GM23338 (cell line): ENCODE measurements at regions not wholly inside any gene's neighbourhood (a gene's known extent, or its start where the extent isn't known, plus 50 kb on each side); places are given as distances from the start of the nearest gene placed in this dataset.

Source experiments
- ATAC-seq: fragments of 200-7000 bp; cut with Tn5 transposase; 3 replicates; pipeline ENCODE4 v1.9.1; 2020
- DNase-seq: peaks from one replicate; pipeline ENCODE4 v3.0.0-alpha.2; 2015; ENCODE audit warnings: low spot score
- H2AFZ ChIP-seq: fragments of 200-600 bp; sonication (generic); 2 replicates; pipeline ENCODE4 v1.8.0; 2016; ENCODE audit warnings: antibody characterized with exemption, mild to moderate bottlenecking, moderate library complexity
- H3F3A ChIP-seq: fragments of 200-600 bp; sonication (generic); replicated peaks from 2 replicates; pipeline ENCODE4 v1.8.0; 2017; ENCODE audit warnings: antibody characterized with exemption, mixed run types, low read depth
- H3K27ac ChIP-seq: fragments of 200-600 bp; sonication (generic); 2 replicates; pipeline ENCODE4 v1.6.1; 2016; ENCODE audit warnings: low read depth
- H3K27me3 ChIP-seq: fragments of 200-600 bp; sonication (generic); 2 replicates; pipeline ENCODE4 v1.8.0; 2016; ENCODE audit warnings: mild to moderate bottlenecking, mixed run types, moderate library complexity; ENCODE audit not compliant: insufficient read depth
- H3K36me3 ChIP-seq: fragments of 200-600 bp; sonication (generic); 2 replicates; pipeline ENCODE4 v1.8.0; 2016; ENCODE audit warnings: mild to moderate bottlenecking; ENCODE audit not compliant: insufficient read depth
- H3K4me1 ChIP-seq: fragments of 200-600 bp; sonication (generic); 2 replicates; pipeline ENCODE4 v1.8.0; 2016; ENCODE audit warnings: mild to moderate bottlenecking, moderate library complexity; ENCODE audit not compliant: insufficient read depth
- H3K4me2 ChIP-seq: fragments of 200-600 bp; sonication (generic); 2 replicates; pipeline ENCODE4 v1.7.1; 2017; ENCODE audit warnings: mixed run types
- H3K4me3 ChIP-seq: fragments of 200-600 bp; sonication (generic); 2 replicates; pipeline ENCODE4 v1.6.1; 2016; ENCODE audit warnings: mixed run types
- H3K79me2 ChIP-seq: fragments of 200-600 bp; sonication (generic); replicated peaks from 2 replicates; pipeline ENCODE4 v1.8.0; 2017; ENCODE audit warnings: mild to moderate bottlenecking; ENCODE audit not compliant: insufficient read depth
- H3K9me2 ChIP-seq: fragments of 200-600 bp; sonication (generic); 2 replicates; pipeline ENCODE4 v1.8.0; 2017; ENCODE audit not compliant: insufficient read depth
- H4K20me1 ChIP-seq: fragments of 200-600 bp; sonication (generic); replicated peaks from 2 replicates; pipeline ENCODE4 v1.8.0; 2017; ENCODE audit warnings: mild to moderate bottlenecking; ENCODE audit not compliant: insufficient read depth
- H3K27ac Mint-ChIP-seq: 2 replicates; pipeline ENCODE4 v1.8.0; 2020; ENCODE audit warnings: inconsistent platforms, mild to moderate bottlenecking, moderate library complexity, mixed read lengths
- H3K27me3 Mint-ChIP-seq: 3 replicates; pipeline ENCODE4 v1.8.0; 2022; ENCODE audit warnings: low read depth, mild to moderate bottlenecking, moderate library complexity, mixed read lengths, inconsistent platforms; ENCODE audit not compliant: insufficient read depth, poor library complexity
- H3K36me3 Mint-ChIP-seq: 3 replicates; pipeline ENCODE4 v1.8.0; 2021; ENCODE audit warnings: low read depth, mild to moderate bottlenecking, inconsistent platforms, moderate library complexity, mixed read lengths
- H3K4me1 Mint-ChIP-seq: 3 replicates; pipeline ENCODE4 v1.8.0; 2020; ENCODE audit warnings: mild to moderate bottlenecking, inconsistent platforms, mixed read lengths
- H3K4me3 Mint-ChIP-seq: 3 replicates; pipeline ENCODE4 v1.8.0; 2021; ENCODE audit warnings: moderate library complexity, mild to moderate bottlenecking, inconsistent platforms, mixed read lengths
- H3K9me3 Mint-ChIP-seq: 3 replicates; pipeline ENCODE4 v1.8.0; 2020; ENCODE audit warnings: moderate library complexity, mild to moderate bottlenecking, inconsistent platforms, mixed read lengths
- CREB1 ChIP-seq: fragments of 250-450 bp; sonication (Bioruptor Pico); IDR thresholded peaks from 2 replicates; pipeline ENCODE4 v1.5.0; 2020; ENCODE audit warnings: low read depth, mild to moderate bottlenecking, moderate library complexity
- CTCF ChIP-seq, 2 experiments: fragments of 200-600 bp in 1 of 2; sonication (generic) in 1 of 2; conservative IDR thresholded peaks; 2 replicates each; pipeline versions ENCODE4 v1.5.1 to v1.6.1; 2016 to 2017; ENCODE audit warnings: antibody characterized with exemption in 2 of 2, low read depth in 2 of 2, mild to moderate bottlenecking in 2 of 2, moderate library complexity in 1 of 2
- EZH2phosphoT487 ChIP-seq: fragments of 200-600 bp; sonication (generic); IDR thresholded peaks from one replicate; pipeline ENCODE4 v1.8.1; 2018; ENCODE audit warnings: antibody characterized with exemption; ENCODE audit not compliant: unreplicated experiment
- NANOG ChIP-seq: IDR thresholded peaks from 2 replicates; pipeline ENCODE4 v1.6.1; 2016; ENCODE audit warnings: antibody characterized with exemption, borderline replicate concordance
- POLR2AphosphoS5 ChIP-seq: IDR thresholded peaks from 2 replicates; pipeline ENCODE4 v1.6.1; 2016; ENCODE audit warnings: antibody characterized with exemption, low read depth
- ZNF114 ChIP-seq: fragments of 250-450 bp; sonication (Bioruptor Pico); IDR thresholded peaks from 2 replicates; pipeline ENCODE4 v1.5.0; 2020; ENCODE audit warnings: mild to moderate bottlenecking, moderate library complexity
- ZNF462 ChIP-seq: fragments of 250-450 bp; sonication (Bioruptor Pico); IDR thresholded peaks from 2 replicates; pipeline ENCODE4 v1.5.0; 2020; ENCODE audit warnings: mild to moderate bottlenecking, moderate library complexity

- no peak overlapping the region for H3K4me3 ChIP-seq
- Mint-ChIP-seq H3K9me3 (peaks cover 38% of the 10 kb centered on the region), H3K27ac (no peak overlapping the region), H3K36me3 (peaks cover 26% of the 10 kb centered on the region), H3K27me3 (peaks cover 7% of the 10 kb centered on the region), H3K4me3 (no peak overlapping the region), H3K4me1 (peaks cover 13% of the 10 kb centered on the region; the same call in 2 of the 3 replicates)
- H3K36me3 ChIP-seq = peaks cover 7% of the 10 kb centered on the region; the same call in 1 of the 2 replicates
- H3K9me2 ChIP-seq = peaks cover 3% of the 10 kb centered on the region; the same call in 1 of the 2 replicates
- no peak for TF ChIP-seq POLR2AphosphoS5
- TF ChIP-seq CREB1 (CRISPR knock-in tag) = no peak
- no peak for TF ChIP-seq NANOG
- no peak for TF ChIP-seq EZH2phosphoT487
- TF ChIP-seq ZNF114 (CRISPR knock-in tag) = no peak
- 0 out of 2 replicates have a peak, but pooled peaks have one; percentile 16 for TF ChIP-seq ZNF462 (CRISPR knock-in tag)
- TF ChIP-seq CTCF (conservative IDR thresholded peaks at IDR 0.05; ENCODE audit: low read depth in 2 of 2) = no peak
- ATAC-seq (peak; percentile 96), DNase-seq (peak; percentile 84)
- H4K20me1 ChIP-seq = no peaks in the 10 kb centered on the region
- no peak overlapping the region for H3K27ac ChIP-seq
- H2AFZ ChIP-seq = no peak overlapping the region
- no peaks in the 10 kb centered on the region for H3F3A ChIP-seq
- no peaks in the 10 kb centered on the region for H3K79me2 ChIP-seq
- no peaks in the 10 kb centered on the region for H3K27me3 ChIP-seq
- peak overlapping the region; percentile 7; the same call in 1 of the 2 replicates for H3K4me2 ChIP-seq
- H3K4me1 ChIP-seq = no peaks in the 10 kb centered on the region
Observed at GRCh38 chr3:23096041-23096440, 107.1 kb upstream of the UBE2E2 start.
